Activated naive CD8-positive, alpha-beta T cell treated with anti-CD3 and anti-CD28 coated beads, Interleukin-2, amount 10 ng/mL, durations not matched to agents 7 days and 5 days (primary cell): ENCODE measurements at regions not wholly inside any gene's neighbourhood (a gene's known extent, or its start where the extent isn't known, plus 50 kb on each side); places are given as distances from the start of the nearest gene placed in this dataset.

Experiments
- ATAC-seq: fragments of 150-1000 bp; cut with Tn5 transposase; one replicate; pipeline ENCODE4 v1.10.0; 2021; ENCODE audit warnings: low read depth, moderate library complexity
- POLR2A ChIA-PET: fragments of 350-600 bp; sonication (Branson Sonifier 250); formaldehyde crosslinking; loops from one replicate; lab custom pipeline; 2021; ENCODE audit warnings: antibody characterized with exemption; lab: Charles Lee
- DNase-seq: peaks from one replicate; pipeline ENCODE4 v3.0.0; 2021
- H3K27ac Mint-ChIP-seq: one replicate; pipeline ENCODE4 v1.8.0; 2022; ENCODE audit warnings: mild to moderate bottlenecking, mixed read lengths
- H3K27me3 Mint-ChIP-seq: one replicate; pipeline ENCODE4 v1.8.0; 2022; ENCODE audit warnings: mild to moderate bottlenecking, moderate library complexity, mixed read lengths
- H3K36me3 Mint-ChIP-seq: one replicate; pipeline ENCODE4 v1.8.0; 2021; ENCODE audit warnings: mild to moderate bottlenecking, mixed read lengths
- H3K4me1 Mint-ChIP-seq: one replicate; pipeline ENCODE4 v1.8.0; 2021; ENCODE audit warnings: mixed read lengths
- H3K4me3 Mint-ChIP-seq: one replicate; pipeline ENCODE4 v1.8.0; 2022; ENCODE audit warnings: mild to moderate bottlenecking, moderate library complexity, mixed read lengths
- H3K9me3 Mint-ChIP-seq: one replicate; pipeline ENCODE4 v1.8.0; 2021; ENCODE audit warnings: mixed read lengths

- POLR2A ChIA-PET: no interaction called here
- no peaks in the 10 kb centered on the region for H3K36me3 Mint-ChIP-seq
- H3K4me1 Mint-ChIP-seq: no peaks in the 10 kb centered on the region
- ATAC-seq (no peak), DNase-seq (no peak)
- peaks cover 2% of the 10 kb centered on the region for H3K9me3 Mint-ChIP-seq
- H3K27ac Mint-ChIP-seq: no peak overlapping the region
- H3K27me3 Mint-ChIP-seq: no peaks in the 10 kb centered on the region
- no peak overlapping the region for H3K4me3 Mint-ChIP-seq
Measured at GRCh38 chr19:30608471-30608870, 236.3 kb downstream of the ZNF536 start.
